Endothelial cell of hepatic sinusoid (primary cell): ENCODE measurements at regions not wholly inside any gene's neighbourhood (a gene's known extent, or its start where the extent isn't known, plus 50 kb on each side); places are given as distances from the start of the nearest gene placed in this dataset.

Experiments used
- in situ Hi-C: cut with HindIII; loops from 2 replicates; pipeline ENCODE4 v1.10.0; 2017; ENCODE audit warnings: low sequenced_read_pairs

- in situ Hi-C loops, result no loop called here
Measured at GRCh38 chr1:60160141-60160540, 86.6 kb upstream of the C1orf87 start.

GRCh38 chr1:60156371-60156770, 82.8 kb upstream of the C1orf87 start:
- in situ Hi-C loops, result no loop called here

GRCh38 chr1:60153961-60154360, 80.4 kb upstream of the C1orf87 start:
- in situ Hi-C loops, result no loop called here

- in situ Hi-C loops, result no loop called here
Measured at GRCh38 chr1:60152891-60153290, 79.3 kb upstream of the C1orf87 start.

- in situ Hi-C loops, result no loop called here
Measured at GRCh38 chr1:60151311-60151710, 77.7 kb upstream of the C1orf87 start.

- in situ Hi-C loops, result no loop called here
Measured at GRCh38 chr1:60149251-60149650, 75.7 kb upstream of the C1orf87 start.

GRCh38 chr1:60146884-60147283, 73.3 kb upstream of the C1orf87 start:
- in situ Hi-C loops, result no loop called here

GRCh38 chr1:60145771-60146170, 72.2 kb upstream of the C1orf87 start:
- in situ Hi-C loops, result no loop called here

GRCh38 chr1:60141743-60142142, 68.2 kb upstream of the C1orf87 start:
- in situ Hi-C loops, result no loop called here

GRCh38 chr1:60141276-60141675, 67.7 kb upstream of the C1orf87 start:
- in situ Hi-C loops, result no loop called here

GRCh38 chr1:60137406-60137805, 63.8 kb upstream of the C1orf87 start:
- in situ Hi-C loops, result no loop called here

GRCh38 chr1:60136395-60136794, 62.8 kb upstream of the C1orf87 start:
- in situ Hi-C loops, result no loop called here

GRCh38 chr1:60134716-60135115, 61.1 kb upstream of the C1orf87 start:
- in situ Hi-C loops, result no loop called here

- in situ Hi-C loops, result no loop called here
Measured at GRCh38 chr1:60133848-60134247, 60.3 kb upstream of the C1orf87 start.

- in situ Hi-C loops, result no loop called here
Measured at GRCh38 chr1:60133000-60133673, 59.6 kb upstream of the C1orf87 start.

GRCh38 chr1:60132108-60132507, 58.5 kb upstream of the C1orf87 start:
- in situ Hi-C loops, result no loop called here

GRCh38 chr1:60130703-60131102, 57.1 kb upstream of the C1orf87 start:
- in situ Hi-C loops, result no loop called here

GRCh38 chr1:60129911-60130310, 56.3 kb upstream of the C1orf87 start:
- in situ Hi-C loops, result no loop called here

GRCh38 chr1:60126723-60127122, 53.2 kb upstream of the C1orf87 start:
- in situ Hi-C loops, result no loop called here
